GM12874 (cell line): ENCODE measurements at regions not wholly inside any gene's neighbourhood (a gene's known extent, or its start where the extent isn't known, plus 50 kb on each side); places are given as distances from the start of the nearest gene placed in this dataset.

Experiments used
- TF ChIP-seq, protein P1 (sequence below): IDR thresholded peaks from 2 replicates; pipeline ENCODE4 v1.5.1; 2011; ENCODE audit warnings: low read depth, mild to moderate bottlenecking, control low read depth, low read length, moderate library complexity; ENCODE audit not compliant: insufficient read depth

DNA sequence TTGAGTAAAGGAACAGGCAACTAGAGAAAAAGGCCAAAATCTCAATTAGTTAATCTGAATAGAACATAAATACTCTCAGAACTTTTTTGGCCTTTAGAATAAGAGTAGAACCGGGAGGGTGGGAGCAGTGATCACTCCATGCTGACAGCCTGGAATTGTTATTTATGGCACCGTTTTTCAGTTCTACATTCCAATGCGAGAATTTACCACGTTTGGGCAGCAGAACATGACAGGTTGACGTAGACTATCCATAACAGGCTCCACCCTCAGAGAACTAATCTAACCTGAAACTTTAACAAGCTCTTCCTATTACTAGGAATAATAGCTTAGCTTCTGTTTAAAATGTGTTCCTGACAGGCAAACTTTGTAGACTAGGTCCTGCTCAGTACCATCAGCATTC lies 379.1 kb downstream of the SEC23A start:
- TF ChIP-seq, protein P1, sequence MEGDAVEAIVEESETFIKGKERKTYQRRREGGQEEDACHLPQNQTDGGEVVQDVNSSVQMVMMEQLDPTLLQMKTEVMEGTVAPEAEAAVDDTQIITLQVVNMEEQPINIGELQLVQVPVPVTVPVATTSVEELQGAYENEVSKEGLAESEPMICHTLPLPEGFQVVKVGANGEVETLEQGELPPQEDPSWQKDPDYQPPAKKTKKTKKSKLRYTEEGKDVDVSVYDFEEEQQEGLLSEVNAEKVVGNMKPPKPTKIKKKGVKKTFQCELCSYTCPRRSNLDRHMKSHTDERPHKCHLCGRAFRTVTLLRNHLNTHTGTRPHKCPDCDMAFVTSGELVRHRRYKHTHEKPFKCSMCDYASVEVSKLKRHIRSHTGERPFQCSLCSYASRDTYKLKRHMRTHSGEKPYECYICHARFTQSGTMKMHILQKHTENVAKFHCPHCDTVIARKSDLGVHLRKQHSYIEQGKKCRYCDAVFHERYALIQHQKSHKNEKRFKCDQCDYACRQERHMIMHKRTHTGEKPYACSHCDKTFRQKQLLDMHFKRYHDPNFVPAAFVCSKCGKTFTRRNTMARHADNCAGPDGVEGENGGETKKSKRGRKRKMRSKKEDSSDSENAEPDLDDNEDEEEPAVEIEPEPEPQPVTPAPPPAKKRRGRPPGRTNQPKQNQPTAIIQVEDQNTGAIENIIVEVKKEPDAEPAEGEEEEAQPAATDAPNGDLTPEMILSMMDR, result no peak

DNA sequence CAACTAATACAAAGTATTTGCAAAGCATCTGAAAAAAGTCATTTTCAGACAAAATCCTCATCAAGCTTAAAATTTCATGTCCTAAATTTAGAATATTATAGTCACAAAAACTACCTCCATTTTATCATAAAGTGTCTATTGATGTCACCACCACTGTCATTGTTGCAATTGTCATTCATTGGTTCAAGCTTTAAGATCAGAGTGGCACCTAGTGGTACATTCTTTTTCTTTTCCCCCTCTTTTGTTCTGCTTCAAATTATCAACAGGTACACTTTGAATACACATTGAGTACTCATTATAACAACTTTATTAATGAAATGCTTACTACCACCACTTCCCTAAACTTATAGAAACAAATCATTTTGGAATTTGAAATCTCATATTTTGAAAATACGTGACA lies 379.8 kb downstream of the SEC23A start:
- TF ChIP-seq, protein P1, result no peak

DNA sequence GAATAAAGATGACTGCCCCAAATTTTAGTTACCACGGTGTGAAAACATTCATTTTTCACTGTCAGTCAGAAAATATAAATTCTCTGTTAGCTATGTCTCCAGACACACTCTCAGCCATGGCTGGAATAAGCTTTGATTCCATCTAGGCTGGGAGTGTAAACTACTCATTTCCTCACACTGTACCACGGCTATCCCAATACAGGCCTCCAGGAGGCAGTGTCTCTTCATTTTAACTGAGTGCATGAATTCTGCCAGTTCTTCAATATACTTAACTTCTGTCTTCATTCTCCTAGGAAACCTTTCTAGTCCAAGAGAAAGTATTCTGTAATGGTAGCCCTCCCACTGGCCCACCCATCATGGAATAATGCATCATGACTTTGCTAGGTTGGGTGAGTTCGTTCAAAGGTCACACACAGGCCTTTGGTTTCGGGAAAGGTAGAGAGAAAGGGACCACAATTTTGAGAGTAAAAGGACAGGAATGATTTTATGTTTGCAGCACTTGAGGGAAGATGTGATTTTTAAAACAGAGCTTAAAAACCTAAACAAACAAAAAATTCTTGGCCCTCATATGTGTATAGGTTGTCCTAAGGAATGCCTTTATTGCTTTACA lies 381.1 kb downstream of the SEC23A start:
- TF ChIP-seq, protein P1, result peak; percentile 77

DNA sequence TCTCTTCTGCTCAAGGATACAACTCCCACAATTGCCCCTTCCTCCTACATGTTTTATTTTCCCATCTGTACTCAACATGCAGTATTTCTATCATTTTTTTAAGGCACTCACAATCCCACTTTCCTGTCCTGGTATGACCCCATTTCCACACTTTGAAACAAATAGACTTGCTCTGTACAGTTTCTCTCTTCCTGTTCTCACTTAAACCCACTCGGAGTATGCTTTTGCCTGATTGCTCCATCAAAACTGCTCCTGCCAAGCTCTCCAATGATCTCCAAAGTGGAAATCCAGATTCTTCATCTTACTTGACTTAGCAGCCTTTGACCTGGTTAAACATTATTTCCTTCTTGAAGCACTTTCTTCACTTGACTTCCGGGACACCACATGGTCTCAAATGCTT lies 384.5 kb downstream of the SEC23A start:
- TF ChIP-seq, protein P1, result no peak

DNA sequence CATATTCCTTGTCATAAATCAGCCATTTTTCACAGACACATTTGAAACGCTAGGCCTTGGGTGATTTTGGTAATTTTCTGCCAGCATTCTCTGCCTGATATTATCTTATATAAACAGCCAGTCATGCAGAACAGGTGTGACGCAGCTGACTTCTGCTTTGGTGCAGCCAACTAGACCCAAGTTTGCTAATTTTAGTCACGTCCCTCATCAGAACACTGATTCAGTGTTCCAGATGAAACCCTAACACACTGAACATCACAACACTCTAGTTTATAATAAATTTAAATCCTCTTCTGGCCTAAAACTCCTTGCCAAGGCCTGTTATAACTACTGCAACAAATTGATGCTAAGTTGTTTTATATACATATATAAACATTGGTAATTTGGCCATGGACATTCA lies 386.1 kb downstream of the SEC23A start:
- TF ChIP-seq, protein P1, result no peak

DNA sequence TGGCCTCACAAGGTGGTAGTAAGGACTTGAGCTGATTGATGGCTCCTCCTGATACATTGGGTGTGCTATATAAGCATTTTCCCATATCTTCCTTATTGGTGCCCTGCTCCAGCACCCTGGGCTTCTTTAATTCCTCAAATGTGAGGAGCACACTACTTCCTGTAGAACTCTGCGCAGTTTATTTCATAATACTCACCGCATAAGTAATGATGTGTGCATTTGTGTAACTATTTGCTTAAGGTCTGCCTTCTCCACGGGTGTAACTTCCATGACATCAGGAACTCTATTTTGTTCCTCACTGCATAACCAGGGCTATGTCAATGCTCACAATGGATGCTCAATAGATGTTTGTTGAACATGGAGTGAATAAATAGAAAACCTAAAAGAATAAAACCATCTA lies 392.2 kb downstream of the SEC23A start:
- TF ChIP-seq, protein P1, result no peak

DNA sequence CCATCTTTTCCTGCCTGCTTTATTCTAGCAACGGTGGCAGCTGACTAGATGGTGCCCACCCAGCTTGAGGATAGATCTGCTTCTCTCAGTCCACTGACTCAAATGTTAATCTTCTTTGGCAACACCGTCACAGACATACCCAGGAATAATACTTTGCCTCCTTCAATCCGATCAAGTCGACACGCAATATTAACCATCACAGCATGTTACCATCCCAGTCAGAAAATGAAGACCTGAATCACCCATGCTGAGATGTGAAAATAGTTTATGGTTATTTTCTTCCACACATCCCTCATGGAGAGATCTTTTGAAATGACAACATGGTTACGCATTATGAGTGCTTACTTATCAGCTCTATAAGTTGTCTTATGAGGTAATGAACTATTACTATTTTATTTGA lies 392.8 kb downstream of the SEC23A start:
- TF ChIP-seq, protein P1, result no peak
